CD4-positive, alpha-beta T cell treated with Interleukin-17A for 1 hour (primary cell): ENCODE measurements at regions not wholly inside any gene's neighbourhood (a gene's known extent, or its start where the extent isn't known, plus 50 kb on each side); places are given as distances from the start of the nearest gene placed in this dataset.
"Not testable (repeated sequence)": the region's sequence is repeated elsewhere in the genome, so short reads cannot be mapped to it uniquely, and the experiment has no call there.

Source experiments
- DNase-seq: peaks from one replicate; pipeline ENCODE4 v3.0.0-alpha.2; 2020

GRCh38 chr9:108762348-108763055, 93.3 kb downstream of the ACTL7B start:
- DNase-seq: no peak

DNA sequence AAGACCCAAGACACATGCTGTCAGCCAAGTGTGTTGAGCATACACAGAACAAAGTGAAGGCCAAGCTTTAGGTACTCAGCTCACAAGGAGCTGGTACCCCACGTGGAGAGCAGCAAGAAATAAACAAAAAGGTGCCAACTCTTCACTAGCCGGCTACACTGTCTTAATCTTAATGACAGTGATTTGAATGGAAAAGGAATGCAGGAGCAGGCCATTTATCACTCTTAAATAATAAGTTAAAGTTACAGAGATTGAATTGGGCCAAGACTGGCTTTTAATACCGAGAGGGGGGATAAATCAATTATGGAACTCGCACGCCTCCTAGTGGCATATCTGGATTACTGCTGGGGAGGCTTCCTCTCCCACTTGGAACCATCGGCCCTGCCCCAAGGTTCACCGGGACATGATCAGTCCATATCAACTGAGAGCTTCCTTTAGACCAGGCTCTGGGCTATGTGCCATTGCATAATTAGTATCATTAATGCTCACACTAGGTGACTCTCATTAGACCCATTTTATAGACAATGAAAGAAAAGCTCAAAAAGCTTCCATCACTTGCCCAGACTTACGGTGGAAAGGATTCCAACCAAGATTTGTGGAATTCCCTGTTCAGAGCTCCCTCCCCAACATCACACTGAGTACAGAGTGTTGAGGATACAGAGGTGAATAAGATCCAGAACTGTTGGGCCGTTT, 94.0 kb downstream of the ACTL7B start:
- peak; percentile 28 for DNase-seq

GRCh38 chr9:108760841-108761240, 94.9 kb downstream of the ACTL7B start:
- DNase-seq: no peak

DNA sequence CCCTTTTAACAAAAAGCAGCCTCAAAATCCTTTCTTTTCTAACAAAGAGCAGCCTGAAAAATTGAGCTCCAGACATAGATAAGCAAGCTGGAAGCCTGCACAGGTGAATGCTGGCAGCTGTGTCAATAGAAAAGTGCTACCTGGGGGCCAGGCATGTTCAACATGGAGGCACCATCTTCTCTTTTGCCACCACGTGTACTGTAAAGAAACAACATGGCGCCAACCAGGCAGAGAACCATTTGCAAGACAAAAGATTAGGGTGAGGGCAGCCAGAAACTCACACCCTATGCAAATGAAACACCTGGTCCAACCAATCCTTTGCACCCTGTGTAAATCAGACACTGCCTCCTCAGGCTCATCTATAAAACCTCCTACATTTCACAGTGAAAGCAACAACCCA, 96.0 kb downstream of the ACTL7B start:
- DNase-seq: no peak

- DNase-seq: no peak
These were observed 96.4 kb downstream of the ACTL7B start for GRCh38 chr9:108759399-108759798.

- no peak for DNase-seq
These were observed 98.9 kb downstream of the ACTL7B start for GRCh38 chr9:108756746-108757490.

DNA sequence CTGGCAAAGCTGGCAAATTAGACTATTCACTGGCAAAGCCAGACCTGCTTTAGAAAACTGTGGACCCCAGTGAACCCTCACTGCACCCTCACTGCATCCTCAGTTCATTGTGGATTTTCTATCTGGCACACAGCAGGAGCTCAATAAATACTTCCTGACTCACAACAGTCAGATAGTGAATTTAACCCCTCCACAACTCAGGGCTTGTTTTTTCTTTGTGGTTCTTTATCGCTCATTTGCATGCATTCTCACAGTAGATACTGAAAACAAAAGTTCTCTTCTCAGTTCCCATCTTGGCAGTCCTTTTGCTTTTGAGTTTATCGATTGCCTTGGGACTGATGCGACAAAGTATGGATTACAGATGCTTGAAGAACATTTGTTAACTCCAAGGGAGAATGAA, 99.8 kb downstream of the ACTL7B start:
- DNase-seq: no peak

DNA sequence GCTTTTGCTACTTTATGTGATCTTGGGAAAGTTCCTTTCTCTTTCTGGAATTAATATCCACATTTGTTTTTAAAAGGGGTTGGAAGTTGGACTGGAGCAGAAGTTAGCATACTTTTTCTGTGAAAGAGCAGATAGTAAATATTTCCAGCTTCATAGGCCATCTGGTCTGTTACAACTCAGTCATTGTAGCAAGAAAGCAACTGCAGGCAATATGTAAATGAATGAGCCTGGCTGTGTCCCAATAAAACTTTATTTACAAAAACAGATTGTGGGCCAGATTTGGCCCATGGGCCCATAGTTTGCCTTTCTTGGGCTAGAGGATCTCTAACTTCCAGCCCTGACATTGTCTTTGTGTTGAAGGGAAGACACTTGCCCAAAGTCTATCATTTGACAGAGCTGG, 104.4 kb downstream of the ACTL7B start:
- DNase-seq: no peak

- DNase-seq: no peak
These were observed 105.0 kb downstream of the ACTL7B start for GRCh38 chr9:108750661-108751215.

GRCh38 chr9:108748776-108749175, 107.0 kb downstream of the ACTL7B start:
- DNase-seq: no peak

GRCh38 chr9:108746864-108747263, 108.9 kb downstream of the ACTL7B start:
- no peak for DNase-seq

GRCh38 chr9:108746001-108746400, 109.8 kb downstream of the ACTL7B start:
- DNase-seq: no peak

GRCh38 chr9:108744641-108745040, 111.1 kb downstream of the ACTL7B start:
- no peak for DNase-seq

DNA sequence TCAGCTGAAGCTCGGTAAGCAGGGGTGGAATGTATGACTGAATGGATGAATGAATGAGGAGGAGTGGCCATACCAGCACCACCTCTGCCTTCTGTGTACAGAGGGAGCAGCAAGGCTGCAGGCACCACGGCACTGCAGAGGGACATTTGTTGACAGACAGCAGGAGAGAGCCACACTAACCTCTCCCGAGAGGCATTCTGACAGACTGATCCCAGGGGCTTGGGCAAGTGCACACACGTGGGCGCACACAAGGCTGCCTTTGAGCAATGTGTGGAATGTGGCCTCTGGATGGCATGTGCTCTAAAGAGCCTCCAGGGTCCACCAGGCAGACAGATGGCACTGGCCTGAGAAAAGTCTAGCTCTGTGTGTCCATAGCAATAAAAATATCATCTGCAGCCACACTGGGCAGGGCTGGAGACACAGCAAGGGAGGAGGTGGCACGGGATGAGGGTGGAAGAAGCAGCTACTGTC, 111.8 kb downstream of the ACTL7B start:
- no peak for DNase-seq

GRCh38 chr9:108743416-108743815, 112.4 kb downstream of the ACTL7B start:
- DNase-seq: no peak

DNA sequence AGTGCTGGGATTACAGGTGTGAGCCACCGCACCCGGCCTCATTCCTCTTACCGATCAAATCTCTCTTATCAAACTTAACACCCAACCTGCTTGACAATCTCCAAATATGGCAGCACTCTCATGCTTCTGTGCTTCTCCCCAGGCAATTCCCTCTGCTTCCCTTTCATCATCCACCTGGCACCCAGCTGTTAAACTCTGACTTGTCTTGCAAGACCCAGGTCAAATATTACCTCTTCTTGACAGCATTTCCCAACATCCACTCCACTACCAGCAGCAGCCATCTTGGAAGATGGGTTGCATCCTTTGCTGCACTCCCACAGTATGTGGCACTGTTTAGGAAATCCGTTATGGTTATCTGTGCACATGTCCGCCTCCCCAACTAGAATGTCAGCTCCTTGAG, 113.6 kb downstream of the ACTL7B start:
- no peak for DNase-seq

DNA sequence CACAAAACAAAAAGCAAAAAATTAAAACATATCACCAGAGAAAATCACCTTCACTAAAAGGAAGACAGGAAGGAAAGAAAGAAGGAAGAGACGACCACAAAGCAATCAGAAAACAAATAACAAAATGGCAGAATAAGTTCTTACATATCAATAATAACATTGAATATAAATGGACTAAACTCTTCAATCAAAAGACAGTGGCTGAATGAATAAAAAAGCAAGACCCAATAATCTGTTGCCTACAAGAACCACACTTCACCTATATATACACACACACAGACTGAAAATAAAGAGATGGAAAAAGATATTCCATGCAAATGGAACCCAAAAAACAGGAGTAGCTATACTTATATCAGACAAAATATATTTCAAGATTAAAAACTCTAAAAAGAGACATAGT, 124.5 kb downstream of the ACTL7B start:
- not testable (repeated sequence) for DNase-seq

DNA sequence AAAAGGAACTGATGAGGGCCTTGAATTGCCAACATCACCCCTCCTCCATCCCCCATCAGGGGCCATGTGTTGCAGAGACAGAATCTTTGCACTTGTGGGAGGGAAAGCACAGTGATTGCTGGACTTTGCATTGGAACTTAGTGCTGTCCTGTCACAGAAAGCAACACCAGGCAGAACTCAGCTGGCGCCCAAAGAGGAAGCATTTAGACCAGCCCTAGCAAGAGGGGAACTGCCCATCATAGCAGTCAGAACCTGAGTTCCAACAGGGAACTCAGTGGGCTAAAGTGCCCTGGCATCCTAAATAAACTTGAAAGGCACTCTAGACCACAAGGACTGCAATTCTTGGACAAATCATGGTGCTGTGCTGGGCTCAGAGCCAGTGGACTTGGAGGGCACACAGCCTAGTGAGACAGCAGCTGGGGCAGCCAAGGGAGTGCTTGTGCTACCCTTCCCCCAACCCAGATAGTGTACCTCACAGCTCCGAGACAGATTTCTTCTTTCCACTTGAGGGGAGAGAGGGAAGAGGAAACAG, 128.1 kb downstream of the ACTL7B start:
- DNase-seq: no peak

DNA sequence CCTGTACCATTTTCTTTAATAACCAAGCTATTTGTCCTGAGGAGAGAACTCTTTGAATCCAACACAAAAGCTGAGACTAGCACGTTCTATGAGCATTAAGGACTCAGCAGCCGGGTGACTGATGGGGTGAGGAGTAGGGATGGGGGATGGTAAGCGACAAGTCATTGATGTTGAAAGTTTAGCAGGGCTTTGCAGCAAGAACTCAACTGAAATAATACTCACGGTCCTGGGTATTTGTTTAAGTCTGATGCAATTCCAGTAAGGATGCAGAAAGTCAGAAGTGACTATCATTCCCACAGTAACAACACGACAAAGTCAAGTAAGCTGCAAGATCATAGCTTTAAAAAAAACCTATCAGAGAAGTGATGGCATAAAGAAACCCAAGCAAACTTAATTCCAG, 131.1 kb downstream of the ACTL7B start:
- DNase-seq: no peak

- DNase-seq: no peak
These were observed 131.7 kb downstream of the ACTL7B start for GRCh38 chr9:108724122-108724521.

GRCh38 chr9:108722396-108722795, 133.4 kb downstream of the ACTL7B start:
- DNase-seq: no peak

- no peak for DNase-seq
These were observed 135.6 kb downstream of the ACTL7B start for GRCh38 chr9:108720191-108720642.

DNA sequence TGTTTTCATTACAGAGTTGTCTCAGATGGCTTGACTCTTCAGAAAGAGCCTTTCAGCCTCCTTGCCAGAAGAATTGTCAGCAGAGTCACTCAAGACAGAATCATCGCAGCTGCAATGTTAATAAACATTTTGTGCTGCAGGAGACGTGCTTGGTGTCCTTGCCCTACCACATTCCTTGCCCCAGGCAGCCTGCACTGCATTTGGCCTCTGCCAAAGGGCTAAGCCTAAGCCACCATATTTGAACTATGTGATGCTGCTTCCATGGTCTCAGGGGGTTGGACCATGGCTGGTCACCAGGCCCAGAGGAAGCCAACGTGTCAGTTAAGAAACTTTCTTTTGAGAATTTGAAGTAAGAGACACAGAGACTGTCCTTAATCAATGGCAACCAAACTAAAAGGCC, 145.4 kb downstream of the ACTL7B start:
- DNase-seq: no peak
